K562 (cell line): ENCODE measurements at regions not wholly inside any gene's neighbourhood (a gene's known extent, or its start where the extent isn't known, plus 50 kb on each side); places are given as distances from the start of the nearest gene placed in this dataset.
A peak's percentile ranks its signal among the peaks of the same experiment; 100 is the strongest.

Source experiments
- CEBPG ChIP-seq, 3 experiments: fragments of 200-800 bp in 1 of 3; sonication (Bioruptor generic) in 1 of 3; sonication (generic) in 1 of 3; formaldehyde crosslinking in 1 of 3; IDR thresholded peaks in 2 of 3; conservative IDR thresholded peaks in 1 of 3; 2 replicates each; pipeline versions ENCODE4 v1.6.1 to v1.8.0; 2016 to 2022; ENCODE audit warnings: missing compliant biosample characterization in 2 of 3, missing genetic modification characterization in 2 of 3, mild to moderate bottlenecking in 1 of 3, missing genetic modification reagents in 1 of 3
- CSDE1 ChIP-seq, 2 experiments: fragments of 450-650 bp; IDR thresholded peaks; 2 replicates each; pipeline ENCODE4 v1.6.1; 2016; ENCODE audit warnings: mild to moderate bottlenecking in 1 of 2
- DDX20 ChIP-seq: fragments of 450-650 bp; IDR thresholded peaks from 2 replicates; pipeline ENCODE4 v1.6.1; 2016; ENCODE audit warnings: missing genetic modification characterization, low read depth, mild to moderate bottlenecking, missing compliant biosample characterization, moderate library complexity
- HDAC1 ChIP-seq, 2 experiments: fragments of 450-650 bp; IDR thresholded peaks; 2 replicates each; pipeline ENCODE4 v1.6.1; 2016 to 2017; ENCODE audit warnings: inconsistent platforms in 1 of 2, mild to moderate bottlenecking in 1 of 2, moderate library complexity in 1 of 2
- NFE2 ChIP-seq: IDR thresholded peaks from 2 replicates; pipeline ENCODE4 v1.6.1; 2014; ENCODE audit warnings: antibody characterized with exemption, low read depth
- RAD51 ChIP-seq: fragments of 450-650 bp; IDR thresholded peaks from 2 replicates; pipeline ENCODE4 v1.7.1; 2016; ENCODE audit warnings: low read depth, mild to moderate bottlenecking, borderline replicate concordance
- RFX5 ChIP-seq: IDR thresholded peaks from 2 replicates; pipeline ENCODE4 v1.6.1; 2011; ENCODE audit warnings: low read depth, mild to moderate bottlenecking, improper control_type of control experiment, low read length
- RHOXF2B ChIP-seq: fragments of 250-450 bp; sonication (Bioruptor Pico); conservative IDR thresholded peaks from 2 replicates; pipeline ENCODE4 v1.5.1; 2021
- SMARCA4 ChIP-seq: fragments of 450-650 bp; IDR thresholded peaks from 2 replicates; pipeline ENCODE4 v1.6.1; 2016
- SRSF7 ChIP-seq: fragments of 200-400 bp; formaldehyde crosslinking; optimal IDR thresholded peaks from 2 replicates; pipeline ENCODE3; 2017; ENCODE audit warnings: mild to moderate bottlenecking, low read depth, low read length
- TCFL5 ChIP-seq: fragments of 250-450 bp; sonication (Bioruptor Pico); conservative IDR thresholded peaks from 2 replicates; pipeline ENCODE4 v1.6.1; 2021; ENCODE audit warnings: mild to moderate bottlenecking, moderate library complexity, matching md5 sums
- ZBTB1 ChIP-seq: sonication (generic); formaldehyde crosslinking; IDR thresholded peaks from 2 replicates; pipeline ENCODE4 v1.8.1; 2023; ENCODE audit warnings: missing genetic modification reagents, low read depth, mild to moderate bottlenecking, borderline replicate concordance
- ZNF217 ChIP-seq: sonication (generic); formaldehyde crosslinking; IDR thresholded peaks from 2 replicates; pipeline ENCODE4 v1.8.0; 2022; ENCODE audit warnings: mild to moderate bottlenecking, missing genetic modification reagents
- ZNF347 ChIP-seq: fragments of 450-650 bp; formaldehyde crosslinking; IDR thresholded peaks from 2 replicates; pipeline ENCODE4 v1.4.0; 2020; ENCODE audit warnings: low read depth, mild to moderate bottlenecking, moderate library complexity
- ZNF77 ChIP-seq: fragments of 250-450 bp; sonication (Bioruptor Pico); IDR thresholded peaks from 2 replicates; pipeline ENCODE4 v1.5.0; 2020
- ZNF778 ChIP-seq: fragments of 450-650 bp; formaldehyde crosslinking; IDR thresholded peaks from 2 replicates; pipeline ENCODE4 v1.4.0; 2020; ENCODE audit warnings: mild to moderate bottlenecking, moderate library complexity
- TF ChIP-seq, protein P1 (sequence below): sonication (generic); formaldehyde crosslinking; IDR thresholded peaks from 2 replicates; pipeline ENCODE4 v1.8.0; 2022; ENCODE audit warnings: mild to moderate bottlenecking, missing genetic modification reagents, borderline replicate concordance
- TF ChIP-seq, protein P2 (sequence below): IDR thresholded peaks from 3 replicates; pipeline ENCODE4 v1.6.1; 2011; ENCODE audit warnings: borderline replicate concordance, mild to moderate bottlenecking, moderate library complexity; ENCODE audit not compliant: insufficient read length; ENCODE audit errors: extremely low read depth
- TF ChIP-seq, protein P3 (sequence below): fragments of 450-650 bp; formaldehyde crosslinking; IDR thresholded peaks from 2 replicates; pipeline ENCODE4 v1.4.0; 2020; ENCODE audit warnings: mild to moderate bottlenecking, moderate library complexity
- TF ChIP-seq, protein P4 (sequence below), 2 experiments: fragments of 450-650 bp; conservative IDR thresholded peaks; 2 replicates each; pipeline ENCODE4 v1.6.1; 2017; ENCODE audit warnings: mild to moderate bottlenecking in 2 of 2, moderate library complexity in 2 of 2

DNA sequence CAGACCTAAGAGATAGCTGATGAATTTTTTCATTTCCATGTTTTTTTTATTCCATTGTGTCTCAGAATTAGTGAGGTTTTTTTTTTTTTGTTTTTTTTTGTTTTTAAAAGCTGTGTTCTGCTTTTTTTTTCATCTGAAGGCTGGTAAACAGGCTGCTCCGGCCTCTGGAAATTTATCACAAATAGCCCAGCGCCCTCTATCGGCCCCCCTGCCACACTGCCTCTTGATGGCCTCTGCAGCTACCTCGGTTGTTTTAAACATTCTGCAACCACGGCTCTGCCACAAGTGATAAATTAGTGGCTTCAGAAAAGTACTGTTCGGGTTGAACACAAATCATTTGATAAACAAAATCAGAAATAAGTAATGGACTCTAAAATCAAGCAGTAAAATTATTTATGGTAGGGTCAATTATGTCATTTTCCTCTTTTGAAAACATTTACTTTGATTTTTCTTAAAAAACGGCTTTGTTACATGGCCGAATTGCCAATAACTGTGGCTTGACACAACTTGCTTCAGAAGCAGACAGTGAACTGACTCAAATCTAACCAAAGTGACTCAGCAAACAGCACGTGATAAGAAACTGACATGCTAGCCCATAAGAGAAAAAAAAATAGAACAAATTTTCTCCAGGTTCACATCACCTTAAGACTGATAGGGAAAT, 87.8 kb downstream of the RSL24D1 start (continued):
- TF ChIP-seq SRSF7 (no peak), ZBTB1 (CRISPR knock-in tag) (no peak), RFX5 (no peak), ZNF347 (CRISPR knock-in tag) (no peak), ZNF217 (no peak), RAD51 (peak; percentile 22; the same call in 1 of the 2 replicates), SMARCA4 (0 out of 2 replicates have a peak, but pooled peaks have one; percentile 21), NFE2 (peak; percentile 86), DDX20 (tag) (no peak), HDAC1 (IDR thresholded peaks at IDR 0.05) (no peak), RHOXF2B (CRISPR knock-in tag) (no peak), ZNF77 (no peak), ZNF778 (no peak), CEBPG (CRISPR knock-in tag; IDR thresholded peaks at IDR 0.05) (no peak), CEBPG (tag; conservative IDR thresholded peaks at IDR 0.05 in 1 of 2, IDR thresholded peaks at IDR 0.05 in 1 of 2) (0 out of 4 replicates have a peak, but pooled peaks of 1 of the 2 experiments have one; percentile 21), TCFL5 (CRISPR knock-in tag) (no peak), CSDE1 (IDR thresholded peaks at IDR 0.05) (no peak)
- TF ChIP-seq, protein P1, sequence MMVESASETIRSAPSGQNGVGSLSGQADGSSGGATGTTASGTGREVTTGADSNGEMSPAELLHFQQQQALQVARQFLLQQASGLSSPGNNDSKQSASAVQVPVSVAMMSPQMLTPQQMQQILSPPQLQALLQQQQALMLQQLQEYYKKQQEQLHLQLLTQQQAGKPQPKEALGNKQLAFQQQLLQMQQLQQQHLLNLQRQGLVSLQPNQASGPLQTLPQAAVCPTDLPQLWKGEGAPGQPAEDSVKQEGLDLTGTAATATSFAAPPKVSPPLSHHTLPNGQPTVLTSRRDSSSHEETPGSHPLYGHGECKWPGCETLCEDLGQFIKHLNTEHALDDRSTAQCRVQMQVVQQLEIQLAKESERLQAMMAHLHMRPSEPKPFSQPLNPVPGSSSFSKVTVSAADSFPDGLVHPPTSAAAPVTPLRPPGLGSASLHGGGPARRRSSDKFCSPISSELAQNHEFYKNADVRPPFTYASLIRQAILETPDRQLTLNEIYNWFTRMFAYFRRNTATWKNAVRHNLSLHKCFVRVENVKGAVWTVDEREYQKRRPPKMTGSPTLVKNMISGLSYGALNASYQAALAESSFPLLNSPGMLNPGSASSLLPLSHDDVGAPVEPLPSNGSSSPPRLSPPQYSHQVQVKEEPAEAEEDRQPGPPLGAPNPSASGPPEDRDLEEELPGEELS, result no peak
- TF ChIP-seq, protein P2, sequence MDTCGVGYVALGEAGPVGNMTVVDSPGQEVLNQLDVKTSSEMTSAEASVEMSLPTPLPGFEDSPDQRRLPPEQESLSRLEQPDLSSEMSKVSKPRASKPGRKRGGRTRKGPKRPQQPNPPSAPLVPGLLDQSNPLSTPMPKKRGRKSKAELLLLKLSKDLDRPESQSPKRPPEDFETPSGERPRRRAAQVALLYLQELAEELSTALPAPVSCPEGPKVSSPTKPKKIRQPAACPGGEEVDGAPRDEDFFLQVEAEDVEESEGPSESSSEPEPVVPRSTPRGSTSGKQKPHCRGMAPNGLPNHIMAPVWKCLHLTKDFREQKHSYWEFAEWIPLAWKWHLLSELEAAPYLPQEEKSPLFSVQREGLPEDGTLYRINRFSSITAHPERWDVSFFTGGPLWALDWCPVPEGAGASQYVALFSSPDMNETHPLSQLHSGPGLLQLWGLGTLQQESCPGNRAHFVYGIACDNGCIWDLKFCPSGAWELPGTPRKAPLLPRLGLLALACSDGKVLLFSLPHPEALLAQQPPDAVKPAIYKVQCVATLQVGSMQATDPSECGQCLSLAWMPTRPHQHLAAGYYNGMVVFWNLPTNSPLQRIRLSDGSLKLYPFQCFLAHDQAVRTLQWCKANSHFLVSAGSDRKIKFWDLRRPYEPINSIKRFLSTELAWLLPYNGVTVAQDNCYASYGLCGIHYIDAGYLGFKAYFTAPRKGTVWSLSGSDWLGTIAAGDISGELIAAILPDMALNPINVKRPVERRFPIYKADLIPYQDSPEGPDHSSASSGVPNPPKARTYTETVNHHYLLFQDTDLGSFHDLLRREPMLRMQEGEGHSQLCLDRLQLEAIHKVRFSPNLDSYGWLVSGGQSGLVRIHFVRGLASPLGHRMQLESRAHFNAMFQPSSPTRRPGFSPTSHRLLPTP, result no peak
- TF ChIP-seq, protein P3, sequence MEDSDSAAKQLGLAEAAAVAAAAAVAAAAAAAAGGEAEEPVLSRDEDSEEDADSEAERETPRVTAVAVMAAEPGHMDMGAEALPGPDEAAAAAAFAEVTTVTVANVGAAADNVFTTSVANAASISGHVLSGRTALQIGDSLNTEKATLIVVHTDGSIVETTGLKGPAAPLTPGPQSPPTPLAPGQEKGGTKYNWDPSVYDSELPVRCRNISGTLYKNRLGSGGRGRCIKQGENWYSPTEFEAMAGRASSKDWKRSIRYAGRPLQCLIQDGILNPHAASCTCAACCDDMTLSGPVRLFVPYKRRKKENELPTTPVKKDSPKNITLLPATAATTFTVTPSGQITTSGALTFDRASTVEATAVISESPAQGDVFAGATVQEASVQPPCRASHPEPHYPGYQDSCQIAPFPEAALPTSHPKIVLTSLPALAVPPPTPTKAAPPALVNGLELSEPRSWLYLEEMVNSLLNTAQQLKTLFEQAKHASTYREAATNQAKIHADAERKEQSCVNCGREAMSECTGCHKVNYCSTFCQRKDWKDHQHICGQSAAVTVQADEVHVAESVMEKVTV (CRISPR knock-in tag), result 0 out of 2 replicates have a peak, but pooled peaks have one; percentile 8
- TF ChIP-seq, protein P4, sequence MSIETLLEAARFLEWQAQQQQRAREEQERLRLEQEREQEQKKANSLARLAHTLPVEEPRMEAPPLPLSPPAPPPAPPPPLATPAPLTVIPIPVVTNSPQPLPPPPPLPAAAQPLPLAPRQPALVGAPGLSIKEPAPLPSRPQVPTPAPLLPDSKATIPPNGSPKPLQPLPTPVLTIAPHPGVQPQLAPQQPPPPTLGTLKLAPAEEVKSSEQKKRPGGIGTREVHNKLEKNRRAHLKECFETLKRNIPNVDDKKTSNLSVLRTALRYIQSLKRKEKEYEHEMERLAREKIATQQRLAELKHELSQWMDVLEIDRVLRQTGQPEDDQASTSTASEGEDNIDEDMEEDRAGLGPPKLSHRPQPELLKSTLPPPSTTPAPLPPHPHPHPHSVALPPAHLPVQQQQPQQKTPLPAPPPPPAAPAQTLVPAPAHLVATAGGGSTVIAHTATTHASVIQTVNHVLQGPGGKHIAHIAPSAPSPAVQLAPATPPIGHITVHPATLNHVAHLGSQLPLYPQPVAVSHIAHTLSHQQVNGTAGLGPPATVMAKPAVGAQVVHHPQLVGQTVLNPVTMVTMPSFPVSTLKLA (conservative IDR thresholded peaks at IDR 0.05), result no peak
